ENCODE measurements at regions not wholly inside any gene's neighbourhood (a gene's known extent, or its start where the extent isn't known, plus 50 kb on each side); places are given as distances from the start of the nearest gene placed in this dataset.

- Histone ChIP-seq H3K79me2 (ENCODE audit: insufficient read depth, low read depth, low read length) (no peaks in the 10 kb centered on the region), H3K4me2 (ENCODE audit: low read length) (no peak overlapping the region), H3K9me3 (ENCODE audit: low read length) (no peaks in the 10 kb centered on the region), H4K20me1 (ENCODE audit: insufficient read depth, low read length) (no peaks in the 10 kb centered on the region), H3K36me3 (ENCODE audit: insufficient read depth, low read length) (no peaks in the 10 kb centered on the region), H3K9me2 (ENCODE audit: insufficient read depth, low read length) (no peaks in the 10 kb centered on the region), H3K27ac (ENCODE audit: low read depth, low read length, poor library complexity, severe bottlenecking) (no peak overlapping the region), H2AFZ (ENCODE audit: low read length) (no peak overlapping the region), H3K4me3 (ENCODE audit: low read depth, low read length, poor library complexity, severe bottlenecking) (no peak overlapping the region), H3K4me1 (ENCODE audit: insufficient read depth, low read length, poor library complexity, severe bottlenecking) (no peaks in the 10 kb centered on the region)
- DNase-seq (ENCODE audit: low spot score) = no peak
- intact Hi-C loops (cut with micrococcal nuclease; ENCODE audit: unreplicated experiment) = no loop called here
- TF ChIP-seq CTCF (conservative IDR thresholded peaks at IDR 0.05; ENCODE audit: low read length) (no peak), EZH2phosphoT487 (IDR thresholded peaks at IDR 0.05; ENCODE audit: borderline replicate concordance, low read depth, low read length) (no peak)
- BruUV-seq (replicated peaks) = no TSS peak
- ChIA-PET CTCF (ENCODE audit: unreplicated experiment) (no interaction called here), POLR2A (no interaction called here)
Observed at GRCh38 chr10:130240409-130240808, 104.2 kb downstream of the GLRX3 start.

GRCh38 chr10:130242513-130242912 lies 106.3 kb downstream of the GLRX3 start:
- no peaks in the 10 kb centered on the region for H4K20me1 ChIP-seq (ENCODE audit: insufficient read depth, low read length)
- H3K9me3 ChIP-seq (ENCODE audit: low read length) = no peaks in the 10 kb centered on the region
- no peak overlapping the region for H3K4me3 ChIP-seq (ENCODE audit: low read depth, low read length, poor library complexity, severe bottlenecking)
- TF ChIP-seq EZH2phosphoT487 (IDR thresholded peaks at IDR 0.05; ENCODE audit: borderline replicate concordance, low read depth, low read length) = no peak
- no peak for TF ChIP-seq CTCF (conservative IDR thresholded peaks at IDR 0.05; ENCODE audit: low read length)
- BruUV-seq (replicated peaks) = no TSS peak
- CTCF ChIA-PET (ENCODE audit: unreplicated experiment) = no interaction called here
- H3K4me2 ChIP-seq (ENCODE audit: low read length) = no peak overlapping the region
- no peak for DNase-seq (ENCODE audit: low spot score)
- no peak overlapping the region for H2AFZ ChIP-seq (ENCODE audit: low read length)
- no peaks in the 10 kb centered on the region for H3K9me2 ChIP-seq (ENCODE audit: insufficient read depth, low read length)
- H3K79me2 ChIP-seq (ENCODE audit: insufficient read depth, low read depth, low read length) = no peaks in the 10 kb centered on the region
- POLR2A ChIA-PET = no interaction called here
- H3K27ac ChIP-seq (ENCODE audit: low read depth, low read length, poor library complexity, severe bottlenecking) = no peak overlapping the region
- intact Hi-C loops (cut with micrococcal nuclease; ENCODE audit: unreplicated experiment) = no loop called here
- H3K4me1 ChIP-seq (ENCODE audit: insufficient read depth, low read length, poor library complexity, severe bottlenecking) = no peaks in the 10 kb centered on the region
- no peaks in the 10 kb centered on the region for H3K36me3 ChIP-seq (ENCODE audit: insufficient read depth, low read length)

GRCh38 chr10:130243015-130243414 lies 106.8 kb downstream of the GLRX3 start:
- Histone ChIP-seq H3K4me3 (ENCODE audit: low read depth, low read length, poor library complexity, severe bottlenecking) (no peak overlapping the region), H2AFZ (ENCODE audit: low read length) (no peak overlapping the region), H3K4me1 (ENCODE audit: insufficient read depth, low read length, poor library complexity, severe bottlenecking) (no peaks in the 10 kb centered on the region), H3K36me3 (ENCODE audit: insufficient read depth, low read length) (no peaks in the 10 kb centered on the region), H3K9me2 (ENCODE audit: insufficient read depth, low read length) (no peaks in the 10 kb centered on the region), H3K79me2 (ENCODE audit: insufficient read depth, low read depth, low read length) (no peaks in the 10 kb centered on the region), H4K20me1 (ENCODE audit: insufficient read depth, low read length) (no peaks in the 10 kb centered on the region), H3K27ac (ENCODE audit: low read depth, low read length, poor library complexity, severe bottlenecking) (no peak overlapping the region), H3K9me3 (ENCODE audit: low read length) (no peaks in the 10 kb centered on the region), H3K4me2 (ENCODE audit: low read length) (no peak overlapping the region)
- intact Hi-C loops (cut with micrococcal nuclease; ENCODE audit: unreplicated experiment) = no loop called here
- no peak for DNase-seq (ENCODE audit: low spot score)
- TF ChIP-seq EZH2phosphoT487 (IDR thresholded peaks at IDR 0.05; ENCODE audit: borderline replicate concordance, low read depth, low read length) (no peak), CTCF (conservative IDR thresholded peaks at IDR 0.05; ENCODE audit: low read length) (no peak)
- CTCF ChIA-PET (ENCODE audit: unreplicated experiment) = no interaction called here
- POLR2A ChIA-PET = no interaction called here
- no TSS peak for BruUV-seq (replicated peaks)
